H1 (cell line): ENCODE measurements at regions not wholly inside any gene's neighbourhood (a gene's known extent, or its start where the extent isn't known, plus 50 kb on each side); places are given as distances from the start of the nearest gene placed in this dataset.

ENCODE experiments used
- ASH2L ChIP-seq: fragments of 200-600, 300-600 bp; sonication (generic); IDR thresholded peaks from one replicate; pipeline ENCODE4 v1.7.1; 2017; ENCODE audit warnings: low read length
- ATF3 ChIP-seq: IDR thresholded peaks from 2 replicates; pipeline ENCODE4 v1.6.1; 2011; ENCODE audit warnings: low read depth, mild to moderate bottlenecking, low read length; ENCODE audit not compliant: insufficient read depth
- CBX8 ChIP-seq: fragments of 300-800, 300-1000 bp; sonication (generic); IDR thresholded peaks from 2 replicates; pipeline ENCODE4 v1.7.1; 2016; ENCODE audit warnings: low read depth, low read length, borderline replicate concordance
- CTCF ChIP-seq, 3 experiments: IDR thresholded peaks; 1 replicate in 2 of 3; 2 replicates in 1 of 3; pipeline versions ENCODE4 v1.5.1 to v1.6.1; 2011; ENCODE audit warnings: low read length in 3 of 3, mild to moderate bottlenecking in 3 of 3, inconsistent platforms in 2 of 3, low read depth in 1 of 3, moderate library complexity in 1 of 3; ENCODE audit not compliant: insufficient read depth in 1 of 3; ENCODE audit errors: control extremely low read depth in 1 of 3
- FOSL1 ChIP-seq: IDR thresholded peaks from 2 replicates; pipeline ENCODE4 v1.6.1; 2011; ENCODE audit warnings: mild to moderate bottlenecking, low read depth, low read length, moderate library complexity; ENCODE audit not compliant: insufficient read depth
- RFX5 ChIP-seq: IDR thresholded peaks from 2 replicates; pipeline ENCODE4 v1.6.1; 2011; ENCODE audit warnings: low read depth, low read length, improper control_type of control experiment, borderline replicate concordance
- SIN3A ChIP-seq, 2 experiments: IDR thresholded peaks in 1 of 2; conservative IDR thresholded peaks in 1 of 2; 2 replicates each; pipeline ENCODE4 v1.6.1; 2011 to 2012; ENCODE audit warnings: low read length in 2 of 2, improper control_type of control experiment in 1 of 2, low read depth in 1 of 2, mild to moderate bottlenecking in 1 of 2

GRCh38 chr3:162328649-162329048 is 832.0 kb downstream of the OTOL1 start (continued):
- TF ChIP-seq ATF3: no peak
- no peak for TF ChIP-seq RFX5
- TF ChIP-seq SIN3A (conservative IDR thresholded peaks at IDR 0.05 in 1 of 2, IDR thresholded peaks at IDR 0.05 in 1 of 2; ENCODE audit: low read depth in 1 of 2, low read length in 2 of 2): no peak
- no peak for TF ChIP-seq CBX8
- no peak for TF ChIP-seq FOSL1
- TF ChIP-seq CTCF (IDR thresholded peaks at IDR 0.05; ENCODE audit: control extremely low read depth in 1 of 3, insufficient read depth in 1 of 3, low read depth in 1 of 3, low read length in 3 of 3): no peak
- no peak for TF ChIP-seq ASH2L
